Immature natural killer cell (primary cell): ENCODE measurements at regions not wholly inside any gene's neighbourhood (a gene's known extent, or its start where the extent isn't known, plus 50 kb on each side); places are given as distances from the start of the nearest gene placed in this dataset.
"Not testable (repeated sequence)": the region's sequence is repeated elsewhere in the genome, so short reads cannot be mapped to it uniquely, and the experiment has no call there.

Experiments
- DNase-seq, 3 donors: peaks; one replicate each; pipeline ENCODE4 v3.0.0; 2022; ENCODE audit warnings: mixed read lengths in 1 of 3
- H3K27ac Mint-ChIP-seq, 6 donors: one replicate each; pipeline ENCODE4 v1.8.0; 2020; ENCODE audit warnings: mixed read lengths in 6 of 6, mild to moderate bottlenecking in 5 of 6, inconsistent platforms in 4 of 6, moderate library complexity in 3 of 6
- H3K27me3 Mint-ChIP-seq, 3 donors: one replicate each; pipeline ENCODE4 v1.8.0; 2020 to 2021; ENCODE audit warnings: low read depth in 3 of 3, mild to moderate bottlenecking in 3 of 3, mixed read lengths in 3 of 3, moderate library complexity in 3 of 3, inconsistent platforms in 1 of 3
- H3K36me3 Mint-ChIP-seq, 3 donors: one replicate each; pipeline ENCODE4 v1.8.0; 2020; ENCODE audit warnings: mixed read lengths in 3 of 3, inconsistent platforms in 2 of 3, mild to moderate bottlenecking in 2 of 3
- H3K4me1 Mint-ChIP-seq, 2 donors: one replicate each; pipeline ENCODE4 v1.8.0; 2020; ENCODE audit warnings: inconsistent platforms in 2 of 2, mild to moderate bottlenecking in 2 of 2, mixed read lengths in 2 of 2, moderate library complexity in 1 of 2
- H3K4me3 Mint-ChIP-seq, 5 donors: one replicate each; pipeline ENCODE4 v1.8.0; 2020; ENCODE audit warnings: mild to moderate bottlenecking in 5 of 5, mixed read lengths in 5 of 5, inconsistent platforms in 3 of 5, moderate library complexity in 3 of 5
- H3K9me3 Mint-ChIP-seq, 6 donors: one replicate each; pipeline ENCODE4 v1.8.0; 2020; ENCODE audit warnings: mild to moderate bottlenecking in 6 of 6, mixed read lengths in 6 of 6, inconsistent platforms in 4 of 6, moderate library complexity in 3 of 6

DNA sequence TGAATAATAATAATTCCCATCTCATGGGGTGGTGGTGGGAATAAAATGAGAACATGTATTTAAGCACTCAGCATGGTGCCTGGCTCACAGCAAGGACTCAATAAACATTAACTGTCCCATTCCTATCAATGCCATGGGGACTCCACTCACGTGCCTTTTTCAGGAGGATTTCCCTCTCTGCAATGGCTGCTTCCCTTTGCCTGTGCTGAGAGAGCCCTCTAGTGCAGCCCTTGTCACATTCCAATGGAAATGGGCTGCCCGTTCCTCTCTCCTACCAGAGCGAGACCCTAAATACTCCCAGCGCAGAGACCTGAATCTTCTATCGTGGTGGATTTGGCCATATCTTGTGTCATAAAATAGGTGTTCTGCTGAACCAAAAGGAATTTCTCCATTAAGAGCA lies 621.5 kb upstream of the B3GAT1 start:
- Mint-ChIP-seq H3K4me1 (no peaks in the 10 kb centered on the region), H3K27me3 (peaks cover 0 to 11% (median 8%) of the 10 kb centered on the region in 3 donors), H3K36me3 (no peaks in the 10 kb centered on the region), H3K9me3 (no peaks in the 10 kb centered on the region), H3K27ac (no peak overlapping the region), H3K4me3 (no peak overlapping the region)
- DNase-seq: no peak

DNA sequence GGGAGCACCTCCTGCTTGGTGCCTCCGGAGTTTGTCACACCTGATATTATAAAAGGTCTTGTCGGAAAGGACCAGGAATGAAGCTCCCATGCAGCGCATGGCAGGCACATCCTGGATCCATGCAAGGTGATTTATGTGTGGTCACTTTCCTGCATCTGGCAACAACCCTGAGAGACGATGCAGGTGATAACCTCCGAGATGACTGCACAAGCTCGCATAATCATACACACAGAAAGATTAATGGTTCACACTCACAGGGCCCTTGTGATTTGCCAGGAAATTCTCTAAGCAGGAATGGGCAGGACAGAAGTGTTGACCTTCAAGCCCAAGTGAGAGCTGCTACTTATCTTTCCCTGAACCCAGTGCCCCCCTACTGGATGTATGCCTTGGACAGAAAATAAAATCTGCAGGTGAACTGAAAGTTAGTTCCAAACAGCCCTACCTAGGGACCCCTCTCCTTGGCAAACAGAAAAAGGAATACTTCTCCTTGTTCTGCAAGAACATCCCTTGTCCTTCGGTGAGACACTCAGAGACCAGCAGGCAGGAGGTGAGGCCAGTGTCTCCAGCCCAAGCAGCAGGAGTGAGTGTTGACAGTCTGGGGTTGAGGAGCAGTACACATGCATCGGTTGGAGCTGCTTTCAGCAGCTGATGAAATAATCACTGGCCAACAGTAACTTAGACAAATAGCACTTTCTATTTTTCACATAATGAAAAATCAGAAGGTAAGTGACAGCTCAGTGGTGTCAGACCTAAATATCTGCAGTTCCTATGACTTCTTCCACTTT lies 619.4 kb upstream of the B3GAT1 start:
- no peak for DNase-seq
- H3K9me3 Mint-ChIP-seq: no peaks in the 10 kb centered on the region
- peaks cover 0 to 15% (median 10%) of the 10 kb centered on the region in 3 donors for H3K27me3 Mint-ChIP-seq
- no peaks in the 10 kb centered on the region for H3K36me3 Mint-ChIP-seq
- H3K4me1 Mint-ChIP-seq: no peaks in the 10 kb centered on the region
- no peak overlapping the region for H3K27ac Mint-ChIP-seq
- H3K4me3 Mint-ChIP-seq: no peak overlapping the region

DNA sequence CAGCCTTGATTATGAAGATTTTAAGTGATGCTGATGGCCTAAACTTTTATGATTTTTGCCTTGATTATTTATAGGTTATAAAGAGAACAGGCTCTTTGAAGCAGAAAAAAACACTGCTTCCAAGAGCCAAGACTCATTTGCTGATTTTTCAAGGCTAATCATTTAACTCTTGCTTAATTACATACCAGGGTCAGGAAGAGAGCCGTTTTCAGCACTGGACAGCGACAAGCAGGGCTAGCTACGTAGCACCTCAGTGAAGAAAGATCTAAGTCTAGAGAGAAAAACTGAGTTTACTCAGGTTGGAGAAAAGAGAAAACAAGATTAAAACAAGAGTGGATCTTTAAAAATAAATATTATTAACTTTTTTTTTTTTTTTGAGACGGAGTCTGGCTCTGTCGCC lies 615.4 kb upstream of the B3GAT1 start:
- H3K4me3 Mint-ChIP-seq: no peak overlapping the region
- no peak overlapping the region for H3K27ac Mint-ChIP-seq
- no peaks in the 10 kb centered on the region for H3K36me3 Mint-ChIP-seq
- no peak for DNase-seq
- peaks cover 0 to 5% (median 0%) of the 10 kb centered on the region in 6 donors for H3K9me3 Mint-ChIP-seq
- H3K4me1 Mint-ChIP-seq: no peaks in the 10 kb centered on the region
- H3K27me3 Mint-ChIP-seq: peaks cover 0 to 9% (median 4%) of the 10 kb centered on the region in 3 donors

DNA sequence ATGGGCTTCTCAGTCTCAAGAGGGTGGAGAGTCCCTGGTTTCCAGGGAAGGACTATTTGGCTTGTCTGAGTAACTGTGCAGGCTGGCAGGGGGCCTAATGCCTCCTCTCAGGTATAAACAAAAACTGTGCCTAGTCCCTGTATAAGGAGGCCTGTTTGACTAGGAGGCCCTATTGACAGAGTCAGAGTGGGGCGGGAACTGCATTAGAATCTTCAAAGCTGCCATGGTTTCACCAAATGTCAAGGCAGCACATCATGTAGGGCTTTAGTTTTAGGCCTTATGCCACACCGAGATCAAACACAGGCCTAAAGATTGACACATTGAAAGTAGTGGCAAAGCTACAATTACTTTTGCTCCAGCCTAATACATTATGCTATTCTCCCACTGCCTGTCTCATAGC lies 611.5 kb upstream of the B3GAT1 start:
- peaks cover 0 to 5% (median 0%) of the 10 kb centered on the region in 6 donors for H3K9me3 Mint-ChIP-seq
- H3K27ac Mint-ChIP-seq: no peak overlapping the region
- peaks cover 0 to 9% (median 2%) of the 10 kb centered on the region in 3 donors for H3K27me3 Mint-ChIP-seq
- no peaks in the 10 kb centered on the region for H3K36me3 Mint-ChIP-seq
- H3K4me3 Mint-ChIP-seq: no peak overlapping the region
- no peak for DNase-seq
- peaks cover 4 to 7% of the 10 kb centered on the region in 2 donors for H3K4me1 Mint-ChIP-seq

DNA sequence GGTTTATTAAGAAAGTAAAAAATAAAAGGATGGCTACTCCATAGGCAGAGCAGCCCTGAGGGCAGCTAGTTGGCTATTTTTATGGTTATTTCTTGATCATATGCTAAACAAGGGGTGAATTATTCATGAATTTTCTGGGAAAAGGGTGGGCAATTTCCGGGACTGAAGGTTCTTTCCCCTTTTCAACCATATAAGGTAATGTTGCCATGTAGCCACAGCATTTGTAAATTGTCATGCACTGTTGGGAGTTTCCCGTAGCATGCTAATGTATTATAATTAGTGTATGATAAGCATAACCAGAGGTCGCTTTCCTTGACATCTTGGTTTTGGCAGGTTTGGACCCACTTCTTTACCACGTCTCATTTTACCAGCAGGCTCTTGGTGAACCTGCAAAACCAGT lies 610.4 kb upstream of the B3GAT1 start:
- Mint-ChIP-seq H3K27me3 (peaks cover 0 to 8% (median 0%) of the 10 kb centered on the region in 3 donors), H3K9me3 (peaks cover 0 to 5% (median 0%) of the 10 kb centered on the region in 6 donors), H3K36me3 (no peaks in the 10 kb centered on the region), H3K4me1 (peaks cover 4 to 7% of the 10 kb centered on the region in 2 donors), H3K27ac (no peak overlapping the region), H3K4me3 (no peak overlapping the region)
- no peak for DNase-seq

DNA sequence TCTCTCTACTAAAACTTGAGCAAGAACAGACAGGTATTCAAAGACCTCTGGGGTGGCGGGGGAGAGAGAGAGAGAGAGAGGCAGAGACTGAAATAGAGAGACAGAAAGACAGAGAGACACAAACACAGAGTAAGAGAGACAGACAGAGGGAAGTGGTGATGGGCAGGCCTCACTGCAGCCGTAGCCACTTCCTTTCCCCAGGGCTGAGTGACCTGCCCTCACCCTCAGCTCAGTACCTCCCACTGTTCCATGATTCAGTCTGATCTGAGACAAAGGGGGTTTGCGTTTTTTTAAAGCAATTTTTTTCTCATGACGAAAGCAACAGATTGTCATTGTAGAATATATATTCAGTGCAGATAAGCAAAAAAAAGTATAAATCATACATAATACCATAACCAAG lies 607.9 kb upstream of the B3GAT1 start:
- H3K4me3 Mint-ChIP-seq: no peak overlapping the region
- DNase-seq: no peak
- H3K27me3 Mint-ChIP-seq: peaks cover 0 to 9% (median 0%) of the 10 kb centered on the region in 3 donors
- no peak overlapping the region for H3K27ac Mint-ChIP-seq
- peaks cover 0 to 4% (median 0%) of the 10 kb centered on the region in 3 donors for H3K36me3 Mint-ChIP-seq
- peaks cover 0 to 5% (median 0%) of the 10 kb centered on the region in 6 donors for H3K9me3 Mint-ChIP-seq
- H3K4me1 Mint-ChIP-seq: peaks cover 4 to 7% of the 10 kb centered on the region in 2 donors

DNA sequence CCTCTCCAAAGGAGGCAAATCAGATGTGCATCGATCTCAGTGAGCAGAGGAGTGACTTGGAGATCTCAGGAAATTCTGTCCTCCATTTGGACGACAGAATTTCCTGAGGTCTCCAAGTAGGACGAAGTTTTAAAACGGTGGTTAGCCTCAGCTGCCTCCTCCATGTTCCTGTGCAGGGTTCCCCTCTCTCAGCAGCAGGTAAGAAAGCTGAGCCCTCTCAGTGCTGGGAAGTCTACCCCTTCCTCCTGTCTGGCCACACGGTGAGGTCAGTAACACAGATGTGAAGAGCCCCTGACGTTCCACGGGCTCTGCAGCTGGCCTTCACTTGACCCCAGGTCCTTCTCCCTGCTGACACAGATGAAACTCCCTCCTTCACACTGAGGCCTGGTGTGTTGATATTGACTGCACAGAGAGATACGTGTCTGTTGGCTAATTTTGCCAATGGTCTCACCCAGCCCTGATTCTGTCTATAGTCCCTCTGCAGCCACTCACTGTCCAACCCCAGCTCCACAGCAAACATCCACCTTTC lies 607.4 kb upstream of the B3GAT1 start:
- Mint-ChIP-seq H3K27me3 (peaks cover 0 to 9% (median 0%) of the 10 kb centered on the region in 3 donors), H3K27ac (no peak overlapping the region), H3K9me3 (peaks cover 0 to 5% (median 0%) of the 10 kb centered on the region in 6 donors), H3K36me3 (peaks cover 0 to 4% (median 0%) of the 10 kb centered on the region in 3 donors), H3K4me3 (no peak overlapping the region), H3K4me1 (peaks cover 4 to 7% of the 10 kb centered on the region in 2 donors)
- DNase-seq: no peak

DNA sequence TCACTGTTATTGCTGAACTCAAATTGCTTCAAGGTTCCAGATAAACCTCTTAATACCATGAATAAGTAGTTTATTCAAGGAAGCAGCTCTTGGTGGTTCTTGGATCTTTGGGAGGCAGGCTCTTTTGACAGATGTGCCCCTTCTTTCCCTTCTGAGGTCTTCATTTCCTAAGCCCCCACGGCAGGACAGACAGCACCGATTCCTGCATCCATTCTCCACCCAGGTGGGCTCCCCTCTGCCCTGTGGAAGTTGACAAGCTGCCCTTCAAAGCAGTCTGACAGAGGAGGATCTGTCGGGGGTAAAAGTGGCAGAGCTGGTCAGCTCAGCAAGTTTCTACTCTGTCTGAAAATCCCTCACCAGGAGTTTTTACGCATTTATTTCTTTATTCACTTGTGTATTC lies 605.3 kb upstream of the B3GAT1 start:
- peaks cover 1 to 16% (median 3%) of the 10 kb centered on the region in 3 donors for H3K27me3 Mint-ChIP-seq

DNA sequence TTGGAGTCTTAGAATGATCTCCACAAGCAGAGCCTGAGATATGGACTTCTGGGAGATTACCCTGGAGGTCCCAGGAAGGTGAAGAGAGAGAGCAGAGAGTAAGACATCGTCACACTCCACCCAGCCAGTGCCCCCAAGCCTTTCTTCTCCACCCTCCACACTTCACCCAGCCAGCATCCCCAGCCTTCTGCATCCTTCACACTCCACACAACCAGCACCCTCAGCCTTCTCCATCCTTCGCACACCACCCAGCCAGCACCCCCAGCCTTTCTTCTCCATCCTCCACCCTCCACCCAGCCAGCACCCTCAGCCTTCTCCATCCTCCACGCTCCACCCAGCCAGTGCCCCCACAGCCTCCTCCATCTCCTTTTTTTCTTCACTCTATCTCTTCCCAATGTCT lies 603.9 kb upstream of the B3GAT1 start:
- H3K27me3 Mint-ChIP-seq: peaks cover 5 to 16% (median 5%) of the 10 kb centered on the region in 3 donors
- peaks cover 0 to 4% (median 0%) of the 10 kb centered on the region in 3 donors for H3K36me3 Mint-ChIP-seq
- peaks cover 0 to 3% (median 0%) of the 10 kb centered on the region in 6 donors for H3K9me3 Mint-ChIP-seq
- H3K27ac Mint-ChIP-seq: no peak overlapping the region
- no peak for DNase-seq
- peaks cover 4 to 7% of the 10 kb centered on the region in 2 donors for H3K4me1 Mint-ChIP-seq
- H3K4me3 Mint-ChIP-seq: no peak overlapping the region

More for the DNA sequence above, 605.3 kb upstream of the B3GAT1 start:
- Mint-ChIP-seq H3K4me1 (peaks cover 4 to 7% of the 10 kb centered on the region in 2 donors), H3K27ac (no peak overlapping the region), H3K9me3 (no peaks in the 10 kb centered on the region), H3K36me3 (peaks cover 0 to 4% (median 0%) of the 10 kb centered on the region in 3 donors), H3K4me3 (no peak overlapping the region)
- no peak for DNase-seq

DNA sequence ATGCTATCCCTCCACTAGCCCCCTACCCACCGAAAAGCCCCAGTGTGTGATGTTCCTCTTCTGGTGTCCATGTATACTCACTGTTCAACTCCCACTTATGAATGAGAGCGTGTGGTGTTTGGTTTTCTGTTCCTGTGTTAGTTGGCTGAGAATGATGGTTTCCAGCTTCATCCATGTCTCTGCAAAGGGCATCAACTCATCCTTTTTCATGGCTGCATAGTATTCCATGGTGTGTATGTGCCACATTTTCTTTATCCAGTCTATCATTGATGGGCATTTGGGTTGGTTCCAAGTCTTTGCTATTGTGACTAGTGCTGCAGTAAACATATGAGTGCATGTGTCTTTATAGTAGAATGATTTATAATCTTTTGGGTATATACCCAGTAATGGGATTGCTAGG lies 599.3 kb upstream of the B3GAT1 start:
- H3K4me3 Mint-ChIP-seq, H3K36me3 Mint-ChIP-seq, DNase-seq, H3K27ac Mint-ChIP-seq, H3K9me3 Mint-ChIP-seq, H3K4me1 Mint-ChIP-seq: not testable (repeated sequence)
- peaks cover 7 to 14% (median 9%) of the 10 kb centered on the region in 3 donors for H3K27me3 Mint-ChIP-seq

DNA sequence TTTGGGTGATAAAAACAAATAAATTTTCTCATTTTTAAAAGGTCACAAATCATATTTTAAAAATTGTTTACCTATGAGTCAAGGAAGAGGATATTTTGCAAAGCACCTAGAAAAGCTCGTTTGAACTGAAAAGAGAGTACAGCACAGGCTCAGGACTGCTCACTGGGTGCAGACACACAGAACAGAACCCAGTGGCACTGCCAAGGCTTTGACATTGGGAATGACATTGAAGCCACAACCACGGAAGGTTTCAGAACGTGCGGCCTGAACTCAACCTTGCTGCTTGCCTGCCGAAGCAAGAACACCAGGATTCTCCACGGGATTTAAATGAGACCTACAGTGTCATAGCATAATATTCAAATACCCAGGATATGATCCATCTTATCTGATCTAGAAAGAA lies 597.1 kb upstream of the B3GAT1 start:
- no peak overlapping the region for H3K27ac Mint-ChIP-seq
- peaks cover 0 to 3% (median 0%) of the 10 kb centered on the region in 6 donors for H3K9me3 Mint-ChIP-seq
- no peaks in the 10 kb centered on the region for H3K36me3 Mint-ChIP-seq
- no peak overlapping the region for H3K4me3 Mint-ChIP-seq
- H3K4me1 Mint-ChIP-seq: no peaks in the 10 kb centered on the region
- no peak for DNase-seq
- peaks cover 7 to 11% (median 10%) of the 10 kb centered on the region in 3 donors for H3K27me3 Mint-ChIP-seq

DNA sequence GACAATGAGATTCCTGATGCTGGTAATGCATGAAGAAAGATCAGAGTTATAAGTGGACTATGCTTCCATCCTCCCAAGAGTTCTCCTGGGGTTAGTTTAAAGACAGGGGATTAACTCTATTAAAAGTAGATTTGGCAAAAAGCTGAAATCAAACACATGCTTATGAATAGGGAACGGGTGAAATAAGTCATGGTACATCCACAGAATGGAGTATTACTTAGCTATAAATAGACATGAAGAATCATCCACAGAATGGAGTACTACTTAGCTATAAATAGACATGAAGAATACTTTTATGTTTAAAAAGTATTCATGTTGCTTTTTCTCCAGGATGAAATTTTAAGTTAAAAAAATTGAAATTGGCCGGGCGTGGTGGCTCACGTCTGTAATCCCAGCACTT lies 596.4 kb upstream of the B3GAT1 start:
- no peak overlapping the region for H3K4me3 Mint-ChIP-seq
- H3K9me3 Mint-ChIP-seq: peaks cover 0 to 3% (median 0%) of the 10 kb centered on the region in 6 donors
- no peaks in the 10 kb centered on the region for H3K4me1 Mint-ChIP-seq
- peaks cover 5 to 11% (median 7%) of the 10 kb centered on the region in 3 donors for H3K27me3 Mint-ChIP-seq
- no peak for DNase-seq
- no peak overlapping the region for H3K27ac Mint-ChIP-seq
- no peaks in the 10 kb centered on the region for H3K36me3 Mint-ChIP-seq

DNA sequence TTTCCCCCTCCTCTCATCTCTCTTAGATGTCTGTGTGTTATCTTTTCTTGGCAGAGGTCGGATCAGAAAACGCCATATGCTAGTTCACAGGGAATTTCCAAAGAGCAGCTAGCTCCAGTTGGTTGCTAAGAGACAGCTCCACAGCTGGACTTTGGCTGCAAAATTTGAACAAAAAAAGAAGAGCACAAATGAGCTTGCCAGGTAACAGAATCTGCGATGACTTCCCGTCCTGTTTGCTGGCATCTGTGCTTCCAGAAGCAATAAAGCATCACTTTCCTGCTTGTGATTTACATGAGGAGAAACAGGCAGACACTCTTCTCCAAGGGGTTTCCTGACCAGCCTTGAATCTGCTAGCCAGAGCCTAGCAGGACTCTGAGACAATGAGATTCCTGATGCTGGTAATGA lies 596.0 kb upstream of the B3GAT1 start:
- Mint-ChIP-seq H3K27ac (no peak overlapping the region), H3K9me3 (peaks cover 0 to 3% (median 0%) of the 10 kb centered on the region in 6 donors), H3K4me3 (no peak overlapping the region), H3K4me1 (no peaks in the 10 kb centered on the region), H3K27me3 (peaks cover 2 to 11% (median 7%) of the 10 kb centered on the region in 3 donors), H3K36me3 (no peaks in the 10 kb centered on the region)
- no peak for DNase-seq

DNA sequence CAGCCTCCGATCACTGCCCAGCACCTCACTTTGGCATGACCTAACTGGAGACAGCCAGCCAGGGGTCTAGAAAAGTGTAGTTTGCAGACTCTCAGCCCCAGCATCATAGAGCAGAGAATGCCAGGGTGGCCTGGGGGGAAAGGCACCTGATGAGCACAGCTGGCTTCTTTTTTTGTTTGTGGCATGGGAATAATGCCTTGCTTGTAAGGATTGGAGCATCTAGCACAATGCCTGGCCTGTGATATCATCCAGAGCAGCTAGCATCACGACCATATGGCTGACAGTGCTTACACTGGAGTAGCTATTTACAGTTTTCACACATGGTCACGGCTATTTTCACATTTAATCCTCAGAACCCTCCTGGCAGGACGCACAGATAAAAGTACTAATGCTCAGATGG lies 594.8 kb upstream of the B3GAT1 start:
- DNase-seq: no peak
- Mint-ChIP-seq H3K4me3 (no peak overlapping the region), H3K9me3 (peaks cover 0 to 3% (median 0%) of the 10 kb centered on the region in 6 donors), H3K27me3 (peaks cover 2 to 10% (median 2%) of the 10 kb centered on the region in 3 donors), H3K27ac (no peak overlapping the region), H3K4me1 (no peaks in the 10 kb centered on the region), H3K36me3 (no peaks in the 10 kb centered on the region)
